Right lobe of liver (tissue), 6 donors: ENCODE measurements at regions not wholly inside any gene's neighbourhood (a gene's known extent, or its start where the extent isn't known, plus 50 kb on each side); places are given as distances from the start of the nearest gene placed in this dataset.

Experiments
- ATAC-seq, 4 donors: fragments of 200-7000 bp; cut with Tn5 transposase; one replicate each; pipeline ENCODE4 v1.9.1; 2020; ENCODE audit warnings: mild to moderate bottlenecking in 4 of 4, moderate library complexity in 4 of 4
- DNase-seq, 3 donors: peaks; one replicate each; pipeline ENCODE4 v3.0.0-alpha.2; 2020
- H3K27ac ChIP-seq, 3 donors: fragments of 200-600 bp; one replicate each; pipeline ENCODE4 v1.8.0; 2022
- H3K27me3 ChIP-seq, 2 donors: fragments of 200-600 bp; one replicate each; pipeline ENCODE4 v1.8.0; 2022
- H3K36me3 ChIP-seq, 4 donors: fragments of 200-600 bp; sonication (generic) in 1 of 4; one replicate each; pipeline versions ENCODE4 v1.5.1 to v1.8.0; 2017 to 2022; ENCODE audit warnings: control low read depth in 1 of 4
- H3K4me1 ChIP-seq, 4 donors: fragments of 200-600 bp; sonication (generic) in 1 of 4; one replicate each; pipeline versions ENCODE4 v1.5.1 to v1.8.0; 2017 to 2022; ENCODE audit warnings: control low read depth in 1 of 4
- H3K4me3 ChIP-seq, 3 donors: fragments of 200-600 bp; one replicate each; pipeline ENCODE4 v1.8.0; 2022
- H3K9me3 ChIP-seq, 4 donors: fragments of 200-600 bp; sonication (generic) in 1 of 4; one replicate each; pipeline versions ENCODE4 v1.5.1 to v1.8.0; 2017 to 2022; ENCODE audit warnings: control low read depth in 1 of 4
- POLR2A ChIP-seq: fragments of 450-650 bp; IDR thresholded peaks from one replicate; pipeline ENCODE4 v1.6.1; 2017; ENCODE audit warnings: antibody characterized with exemption, mild to moderate bottlenecking
- WGBS: methylation state at CpG from one replicate; pipeline ENCODE4 v1.1.6; 2018; ENCODE audit warnings: low coverage, low lambda C conversion rate; ENCODE audit not compliant: insufficient coverage; ENCODE audit errors: missing lambda C conversion rate; 5-methylcytosine and 5-hydroxymethylcytosine counted together
- intact Hi-C, 2 donors: fragments of 100-400 bp; cut with DNase I; formaldehyde crosslinking; loops; one replicate each; pipeline versions ENCODE4 v1.11.2 to v1.14.1; 2022
- TF ChIP-seq, protein P1 (sequence below), 4 donors: fragments of 200-600 bp in 3 of 4; fragments of 450-650 bp in 1 of 4; IDR thresholded peaks; one replicate each; pipeline versions ENCODE4 v1.5.1 to v1.8.0; 2016 to 2022; ENCODE audit warnings: antibody characterized with exemption in 4 of 4, mild to moderate bottlenecking in 2 of 4
- donor health status: DM: no; HTN: yes; CAD: no.
- donor health status: DM: no; HTN: no; CAD: no.
- donor health status: DM: no; HTN: no; CAD: no.
- donor health status: DM: no; HTN: yes; CAD: no.
- donor health status: DM: no; HTN: yes; CAD: no.

DNA sequence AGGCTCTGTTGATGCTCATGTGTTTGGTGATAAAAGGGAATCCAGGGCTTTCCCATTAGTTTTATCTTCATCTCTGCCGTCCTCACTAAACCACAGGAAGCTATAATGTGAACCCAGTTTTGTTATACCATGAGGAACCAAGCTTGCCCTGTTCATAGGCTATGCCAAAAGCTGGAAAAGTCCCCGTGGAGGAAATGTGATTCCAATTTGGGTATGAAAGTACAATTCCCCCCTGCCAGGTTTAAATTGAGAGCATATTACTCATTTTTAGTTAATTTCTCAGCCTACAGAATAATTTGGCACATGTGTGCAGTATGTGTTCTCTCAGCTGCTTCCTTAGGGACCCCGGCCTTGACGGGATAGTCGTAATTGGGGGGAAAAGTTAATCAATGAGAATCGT, 327.4 kb downstream of the RND3 start:
- DNase-seq, result no peak
- 77% methylated on average over 6 of the region's 6 CpGs for WGBS
- Histone ChIP-seq H3K4me1 (no peaks in the 10 kb centered on the region), H3K4me3 (no peak overlapping the region), H3K9me3 (no peaks in the 10 kb centered on the region), H3K27me3 (no peaks in the 10 kb centered on the region), H3K36me3 (no peaks in the 10 kb centered on the region), H3K27ac (no peak overlapping the region)
- TF ChIP-seq POLR2A, result no peak
- TF ChIP-seq, protein P1, sequence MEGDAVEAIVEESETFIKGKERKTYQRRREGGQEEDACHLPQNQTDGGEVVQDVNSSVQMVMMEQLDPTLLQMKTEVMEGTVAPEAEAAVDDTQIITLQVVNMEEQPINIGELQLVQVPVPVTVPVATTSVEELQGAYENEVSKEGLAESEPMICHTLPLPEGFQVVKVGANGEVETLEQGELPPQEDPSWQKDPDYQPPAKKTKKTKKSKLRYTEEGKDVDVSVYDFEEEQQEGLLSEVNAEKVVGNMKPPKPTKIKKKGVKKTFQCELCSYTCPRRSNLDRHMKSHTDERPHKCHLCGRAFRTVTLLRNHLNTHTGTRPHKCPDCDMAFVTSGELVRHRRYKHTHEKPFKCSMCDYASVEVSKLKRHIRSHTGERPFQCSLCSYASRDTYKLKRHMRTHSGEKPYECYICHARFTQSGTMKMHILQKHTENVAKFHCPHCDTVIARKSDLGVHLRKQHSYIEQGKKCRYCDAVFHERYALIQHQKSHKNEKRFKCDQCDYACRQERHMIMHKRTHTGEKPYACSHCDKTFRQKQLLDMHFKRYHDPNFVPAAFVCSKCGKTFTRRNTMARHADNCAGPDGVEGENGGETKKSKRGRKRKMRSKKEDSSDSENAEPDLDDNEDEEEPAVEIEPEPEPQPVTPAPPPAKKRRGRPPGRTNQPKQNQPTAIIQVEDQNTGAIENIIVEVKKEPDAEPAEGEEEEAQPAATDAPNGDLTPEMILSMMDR (IDR thresholded peaks at IDR 0.05), result no peak
- intact Hi-C loops, result no loop called here
- no peak for ATAC-seq

DNA sequence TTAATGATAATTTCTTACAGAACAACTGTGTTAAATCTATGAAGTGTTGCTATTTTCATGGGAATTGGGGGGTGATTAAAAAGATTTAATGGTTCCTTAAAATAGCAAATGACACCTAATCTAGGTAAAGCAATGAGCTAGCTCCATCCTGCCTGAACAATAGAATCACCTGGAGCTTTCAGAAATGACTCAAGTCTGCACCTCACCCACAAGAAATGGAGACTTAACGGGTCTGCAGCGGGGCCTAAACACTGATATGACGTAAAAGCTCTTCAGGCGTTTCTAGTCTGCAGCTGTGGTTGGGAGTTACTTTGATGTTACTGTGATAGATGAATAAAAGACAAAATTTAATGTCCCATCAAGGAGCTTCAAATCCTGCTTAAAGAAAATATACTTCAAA, 328.2 kb downstream of the RND3 start:
- TF ChIP-seq POLR2A, result no peak
- TF ChIP-seq, protein P1 (IDR thresholded peaks at IDR 0.05), result no peak
- ATAC-seq, result no peak
- 93% methylated on average over 4 of the region's 4 CpGs for WGBS

DNA sequence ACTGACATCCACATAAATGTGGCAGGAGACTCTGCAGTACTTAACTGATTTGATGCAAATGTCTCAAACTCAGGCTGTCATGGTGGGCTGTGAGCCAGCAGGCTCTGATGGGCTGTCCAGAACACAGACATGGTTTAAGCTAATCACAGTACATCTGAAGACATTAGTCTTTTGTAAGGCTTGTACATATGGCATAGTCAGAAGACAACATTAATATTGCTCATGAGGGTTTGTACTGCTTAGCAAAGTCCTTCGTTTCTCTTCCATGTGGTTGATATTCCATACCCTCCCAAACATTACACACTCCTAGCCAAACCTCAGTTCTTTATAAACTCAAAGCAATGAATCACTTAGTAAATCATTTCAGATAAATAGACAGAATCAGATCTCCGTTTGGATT, 330.6 kb downstream of the RND3 start:
- intact Hi-C loops, result no loop called here
- no peaks in the 10 kb centered on the region for H3K9me3 ChIP-seq
- DNase-seq, result no peak
- H3K27ac ChIP-seq, result no peak overlapping the region
- no peaks in the 10 kb centered on the region for H3K27me3 ChIP-seq
- ATAC-seq, result no peak
- no peak overlapping the region for H3K4me3 ChIP-seq
- peaks cover 0 to 12% (median 3%) of the 10 kb centered on the region in 4 donors for H3K4me1 ChIP-seq
- no peaks in the 10 kb centered on the region for H3K36me3 ChIP-seq
- TF ChIP-seq, protein P1 (IDR thresholded peaks at IDR 0.05), result no peak
- TF ChIP-seq POLR2A, result no peak
- 58% methylated on average over 2 of the region's 2 CpGs for WGBS

More for the DNA sequence above, 328.2 kb downstream of the RND3 start:
- Histone ChIP-seq H3K27ac (no peak overlapping the region), H3K4me1 (peaks cover 0 to 2% (median under 1%) of the 10 kb centered on the region in 4 donors), H3K4me3 (no peak overlapping the region), H3K27me3 (no peaks in the 10 kb centered on the region), H3K9me3 (no peaks in the 10 kb centered on the region), H3K36me3 (no peaks in the 10 kb centered on the region)
- intact Hi-C loops, result no loop called here
- DNase-seq, result no peak

GRCh38 chr2:150156415-150156814, 331.1 kb downstream of the RND3 start:
- Histone ChIP-seq H3K4me3 (no peak overlapping the region), H3K27ac (no peak overlapping the region), H3K9me3 (no peaks in the 10 kb centered on the region), H3K4me1 (peaks cover 0 to 12% (median 3%) of the 10 kb centered on the region in 4 donors), H3K27me3 (no peaks in the 10 kb centered on the region), H3K36me3 (no peaks in the 10 kb centered on the region)
- TF ChIP-seq, protein P1 (IDR thresholded peaks at IDR 0.05), result no peak
- no peak for TF ChIP-seq POLR2A
- no peak for ATAC-seq
- intact Hi-C loops, result no loop called here
- 67% methylated on average over 1 of the region's 3 CpGs for WGBS
- no peak for DNase-seq

DNA sequence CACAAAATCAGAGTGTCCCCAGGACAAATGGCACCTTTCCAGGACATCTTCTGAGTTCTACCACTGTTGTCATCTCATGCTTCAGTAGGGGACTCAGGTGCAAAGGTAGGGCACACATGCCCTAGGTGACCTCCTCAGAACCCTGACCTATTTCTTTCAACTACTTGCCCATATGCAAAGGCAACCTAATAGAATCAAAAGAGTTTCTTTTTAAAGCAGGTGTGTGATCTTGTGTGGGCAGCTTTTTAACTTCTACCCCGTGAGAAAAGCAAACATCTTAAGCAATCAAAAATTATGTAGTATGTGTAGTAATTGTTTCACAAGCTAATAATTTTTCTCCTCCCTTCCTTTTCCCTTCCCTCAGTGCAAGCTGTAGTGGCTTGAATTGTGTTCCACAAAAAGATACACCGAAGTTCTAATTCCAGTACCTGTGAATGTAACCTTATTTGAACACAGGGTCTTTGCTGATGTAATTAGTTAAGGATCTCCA, 333.1 kb downstream of the RND3 start:
- 53% methylated on average over 2 of the region's 2 CpGs for WGBS

More for the DNA sequence above, 333.1 kb downstream of the RND3 start:
- no peaks in the 10 kb centered on the region for H3K9me3 ChIP-seq
- H3K36me3 ChIP-seq, result no peaks in the 10 kb centered on the region
- DNase-seq (no peak), ATAC-seq (peak; percentile 57 to 79 (median 74))
- H3K4me1 ChIP-seq, result peaks cover 0 to 12% (median 3%) of the 10 kb centered on the region in 4 donors
- intact Hi-C loops, result no loop called here
- TF ChIP-seq, protein P1 (IDR thresholded peaks at IDR 0.05), result no peak
- TF ChIP-seq POLR2A, result no peak
- no peak overlapping the region for H3K27ac ChIP-seq
- no peak overlapping the region for H3K4me3 ChIP-seq
- H3K27me3 ChIP-seq, result no peaks in the 10 kb centered on the region
